ENCODE measurements at regions not wholly inside any gene's neighbourhood (a gene's known extent, or its start where the extent isn't known, plus 50 kb on each side); places are given as distances from the start of the nearest gene placed in this dataset.

DNA sequence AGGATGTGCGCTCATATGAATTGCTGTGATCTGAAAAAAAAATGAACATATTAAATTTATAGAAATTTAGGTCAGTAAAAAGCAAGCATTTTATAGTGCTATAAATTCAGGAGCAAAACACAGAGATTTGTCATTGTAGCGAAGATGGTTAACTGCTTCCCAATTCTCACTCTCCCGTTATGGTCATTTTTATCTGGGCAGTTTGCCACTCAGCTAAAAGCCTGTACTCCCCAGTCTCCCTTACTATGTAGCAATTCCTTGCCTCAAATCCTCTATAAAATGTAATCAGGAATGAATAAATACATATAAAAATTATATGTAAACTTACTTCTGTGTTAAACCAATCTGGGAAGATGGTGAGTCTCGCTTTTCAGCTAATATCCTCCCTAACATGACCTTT is 471.5 kb downstream of the HINT1 start:
- no peak overlapping the region for H3K4me3 Mint-ChIP-seq (ENCODE audit: unreplicated experiment)
- H3K9me3 Mint-ChIP-seq (ENCODE audit: unreplicated experiment), result no peaks in the 10 kb centered on the region
- no TSS peak for BruUV-seq (replicated peaks)
- POLR2A ChIA-PET, result no interaction called here
- CTCF ChIA-PET, result no interaction called here
- intact Hi-C loops (cut with micrococcal nuclease), result no loop called here
- H3K4me1 Mint-ChIP-seq (ENCODE audit: insufficient read depth, unreplicated experiment), result no peaks in the 10 kb centered on the region
- H3K27ac Mint-ChIP-seq (ENCODE audit: low read depth, unreplicated experiment), result no peak overlapping the region
- TF ChIP-seq, protein P1, sequence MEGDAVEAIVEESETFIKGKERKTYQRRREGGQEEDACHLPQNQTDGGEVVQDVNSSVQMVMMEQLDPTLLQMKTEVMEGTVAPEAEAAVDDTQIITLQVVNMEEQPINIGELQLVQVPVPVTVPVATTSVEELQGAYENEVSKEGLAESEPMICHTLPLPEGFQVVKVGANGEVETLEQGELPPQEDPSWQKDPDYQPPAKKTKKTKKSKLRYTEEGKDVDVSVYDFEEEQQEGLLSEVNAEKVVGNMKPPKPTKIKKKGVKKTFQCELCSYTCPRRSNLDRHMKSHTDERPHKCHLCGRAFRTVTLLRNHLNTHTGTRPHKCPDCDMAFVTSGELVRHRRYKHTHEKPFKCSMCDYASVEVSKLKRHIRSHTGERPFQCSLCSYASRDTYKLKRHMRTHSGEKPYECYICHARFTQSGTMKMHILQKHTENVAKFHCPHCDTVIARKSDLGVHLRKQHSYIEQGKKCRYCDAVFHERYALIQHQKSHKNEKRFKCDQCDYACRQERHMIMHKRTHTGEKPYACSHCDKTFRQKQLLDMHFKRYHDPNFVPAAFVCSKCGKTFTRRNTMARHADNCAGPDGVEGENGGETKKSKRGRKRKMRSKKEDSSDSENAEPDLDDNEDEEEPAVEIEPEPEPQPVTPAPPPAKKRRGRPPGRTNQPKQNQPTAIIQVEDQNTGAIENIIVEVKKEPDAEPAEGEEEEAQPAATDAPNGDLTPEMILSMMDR (IDR thresholded peaks at IDR 0.05; ENCODE audit: unreplicated experiment), result no peak
- no peaks in the 10 kb centered on the region for H3K27me3 Mint-ChIP-seq (ENCODE audit: insufficient read depth, unreplicated experiment)
- H3K36me3 Mint-ChIP-seq (ENCODE audit: insufficient read depth, unreplicated experiment), result no peaks in the 10 kb centered on the region
- DNase-seq (ENCODE audit: unreplicated experiment), result no peak

DNA sequence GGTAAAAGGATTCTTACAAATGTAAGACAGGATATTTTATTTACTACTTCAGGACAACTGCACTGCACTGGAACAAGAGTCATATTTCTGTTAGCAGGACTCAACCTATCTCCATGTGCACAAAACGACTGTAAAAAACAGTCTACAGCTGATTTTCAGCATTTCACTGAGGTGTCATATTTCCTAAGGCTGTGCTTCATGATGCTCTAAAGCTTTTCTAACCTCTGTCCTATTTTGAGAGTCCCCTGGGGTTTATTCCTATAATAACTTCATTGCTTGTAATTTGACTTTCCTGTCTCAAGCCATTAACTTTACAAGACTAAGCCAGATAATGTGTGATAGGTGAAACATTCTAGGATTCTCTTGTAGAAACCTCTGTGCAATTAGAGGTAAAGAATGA is 472.3 kb downstream of the HINT1 start:
- H3K9me3 Mint-ChIP-seq (ENCODE audit: unreplicated experiment), result no peaks in the 10 kb centered on the region
- ChIA-PET POLR2A (no interaction called here), CTCF (interaction anchor here (0.6 kb wide), 1 partner anchor 28 kb away, joined by 3 read pairs; no protein-coding TSS in a partner anchor)
- no peaks in the 10 kb centered on the region for H3K27me3 Mint-ChIP-seq (ENCODE audit: insufficient read depth, unreplicated experiment)
- no peaks in the 10 kb centered on the region for H3K36me3 Mint-ChIP-seq (ENCODE audit: insufficient read depth, unreplicated experiment)
- no peak overlapping the region for H3K27ac Mint-ChIP-seq (ENCODE audit: low read depth, unreplicated experiment)
- no TSS peak for BruUV-seq (replicated peaks)
- DNase-seq (ENCODE audit: unreplicated experiment), result peak; percentile 8
- no peak overlapping the region for H3K4me3 Mint-ChIP-seq (ENCODE audit: unreplicated experiment)
- TF ChIP-seq, protein P1 (IDR thresholded peaks at IDR 0.05; ENCODE audit: unreplicated experiment), result no peak
- no peaks in the 10 kb centered on the region for H3K4me1 Mint-ChIP-seq (ENCODE audit: insufficient read depth, unreplicated experiment)
- intact Hi-C loops (cut with micrococcal nuclease), result no loop called here

DNA sequence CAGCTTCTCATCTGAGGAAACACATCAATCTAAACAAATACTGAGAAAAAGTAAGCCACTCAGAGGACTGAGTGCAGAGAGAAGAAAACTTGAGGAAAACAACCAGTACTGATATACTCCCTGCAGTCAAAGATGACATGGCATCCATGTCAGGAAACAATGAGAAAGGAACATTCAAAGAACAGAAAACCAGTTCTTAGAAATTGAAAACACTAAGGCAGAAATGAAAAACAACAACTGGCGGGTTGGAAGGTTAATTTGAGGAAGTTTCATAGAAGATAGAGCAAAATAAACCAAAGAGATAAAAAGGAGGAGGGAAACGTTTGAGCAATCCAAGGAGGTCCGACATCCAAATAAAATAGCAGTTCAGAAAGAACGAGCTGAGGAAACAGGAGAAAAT is 475.2 kb downstream of the HINT1 start:
- no peaks in the 10 kb centered on the region for H3K9me3 Mint-ChIP-seq (ENCODE audit: unreplicated experiment)
- no TSS peak for BruUV-seq (replicated peaks)
- H3K36me3 Mint-ChIP-seq (ENCODE audit: insufficient read depth, unreplicated experiment), result no peaks in the 10 kb centered on the region
- TF ChIP-seq, protein P1 (IDR thresholded peaks at IDR 0.05; ENCODE audit: unreplicated experiment), result no peak
- H3K27me3 Mint-ChIP-seq (ENCODE audit: insufficient read depth, unreplicated experiment), result no peaks in the 10 kb centered on the region
- CTCF ChIA-PET, result no interaction called here
- no peaks in the 10 kb centered on the region for H3K4me1 Mint-ChIP-seq (ENCODE audit: insufficient read depth, unreplicated experiment)
- POLR2A ChIA-PET, result no interaction called here
- H3K4me3 Mint-ChIP-seq (ENCODE audit: unreplicated experiment), result no peak overlapping the region
- no peak for DNase-seq (ENCODE audit: unreplicated experiment)
- intact Hi-C loops (cut with micrococcal nuclease), result no loop called here
- H3K27ac Mint-ChIP-seq (ENCODE audit: low read depth, unreplicated experiment), result no peak overlapping the region

DNA sequence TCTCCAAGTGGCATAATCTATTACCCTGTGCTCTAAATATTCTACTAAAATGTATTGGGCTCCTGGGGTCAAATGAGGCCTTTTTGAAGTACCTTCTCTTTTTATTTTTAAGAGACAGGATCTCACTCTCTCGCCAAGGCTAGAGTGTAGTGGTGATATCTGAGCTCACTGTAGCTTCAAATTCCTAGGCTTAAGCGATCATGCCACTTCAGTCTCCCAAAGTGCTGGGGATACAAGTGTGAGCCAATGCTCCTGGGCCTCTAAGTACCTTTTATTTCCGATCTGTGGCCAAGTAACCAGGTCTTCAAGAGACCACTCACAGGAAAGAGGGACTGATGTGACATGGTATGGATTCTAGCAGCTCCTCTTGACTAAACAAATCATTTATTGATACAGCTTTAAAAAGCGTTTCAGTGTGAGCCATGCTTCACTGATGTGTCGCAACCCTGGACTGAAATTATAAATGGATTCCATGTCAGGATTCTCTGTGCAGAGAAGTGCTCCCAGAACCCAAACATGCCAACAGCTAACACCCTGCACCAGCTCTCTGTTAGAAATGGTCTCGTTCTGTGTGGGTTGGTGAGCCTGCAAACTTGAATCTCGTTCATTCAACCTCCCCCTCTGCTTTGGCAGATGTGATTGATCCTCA is 477.8 kb downstream of the HINT1 start:
- no peaks in the 10 kb centered on the region for H3K9me3 Mint-ChIP-seq (ENCODE audit: unreplicated experiment)
- H3K27ac Mint-ChIP-seq (ENCODE audit: low read depth, unreplicated experiment), result no peak overlapping the region
- CTCF ChIA-PET, result interaction anchor here (0.6 to 1.3 kb wide), 4 partner anchors 19 to 1250 kb away, joined by 3 to 4 read pairs (median 4); no protein-coding TSS in a partner anchor

More for the DNA sequence above, 477.8 kb downstream of the HINT1 start:
- no peak for DNase-seq (ENCODE audit: unreplicated experiment)
- intact Hi-C loops (cut with micrococcal nuclease), result no loop called here
- BruUV-seq (replicated peaks), result no TSS peak
- TF ChIP-seq, protein P1 (IDR thresholded peaks at IDR 0.05; ENCODE audit: unreplicated experiment), result no peak
- Mint-ChIP-seq H3K36me3 (ENCODE audit: insufficient read depth, unreplicated experiment) (no peaks in the 10 kb centered on the region), H3K27me3 (ENCODE audit: insufficient read depth, unreplicated experiment) (no peaks in the 10 kb centered on the region), H3K4me1 (ENCODE audit: insufficient read depth, unreplicated experiment) (no peaks in the 10 kb centered on the region), H3K4me3 (ENCODE audit: unreplicated experiment) (no peak overlapping the region)
- POLR2A ChIA-PET, result interaction anchor here (0.8 to 1.1 kb wide), 2 partner anchors 11 to 90 kb away, joined by 3 read pairs; no protein-coding TSS in a partner anchor
